ENCODE measurements at regions not wholly inside any gene's neighbourhood (a gene's known extent, or its start where the extent isn't known, plus 50 kb on each side); places are given as distances from the start of the nearest gene placed in this dataset.

DNA sequence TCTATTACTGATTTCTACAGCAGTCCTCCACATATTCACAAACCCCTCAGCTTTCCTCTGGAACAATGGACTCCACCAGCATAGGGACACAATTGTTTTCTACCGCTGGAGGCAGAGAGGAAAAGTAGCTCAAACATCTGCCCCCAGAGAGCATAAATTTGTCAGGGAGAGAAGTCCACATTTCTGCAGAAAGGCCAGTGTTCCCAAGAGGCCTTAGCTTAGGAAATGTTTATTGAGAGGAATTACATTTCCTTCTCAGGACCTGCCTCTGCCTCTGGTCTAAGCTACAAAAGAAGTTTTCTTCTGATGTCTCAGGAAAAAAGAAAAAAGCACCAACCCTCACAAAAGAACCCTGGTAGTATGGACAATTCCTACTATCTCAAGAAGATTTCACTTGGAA lies 217.8 kb upstream of the BMP4 start:
- no peaks in the 10 kb centered on the region for H3K79me2 ChIP-seq
- H3K4me1 ChIP-seq (ENCODE audit: insufficient read depth), result peaks cover 29% of the 10 kb centered on the region
- no peak for TF ChIP-seq EZH2 (IDR thresholded peaks at IDR 0.05; ENCODE audit: borderline replicate concordance)
- no peak for TF ChIP-seq EZH2phosphoT487 (IDR thresholded peaks at IDR 0.05; ENCODE audit: low read depth, severe bottlenecking, unreplicated experiment)
- TF ChIP-seq, protein P1, sequence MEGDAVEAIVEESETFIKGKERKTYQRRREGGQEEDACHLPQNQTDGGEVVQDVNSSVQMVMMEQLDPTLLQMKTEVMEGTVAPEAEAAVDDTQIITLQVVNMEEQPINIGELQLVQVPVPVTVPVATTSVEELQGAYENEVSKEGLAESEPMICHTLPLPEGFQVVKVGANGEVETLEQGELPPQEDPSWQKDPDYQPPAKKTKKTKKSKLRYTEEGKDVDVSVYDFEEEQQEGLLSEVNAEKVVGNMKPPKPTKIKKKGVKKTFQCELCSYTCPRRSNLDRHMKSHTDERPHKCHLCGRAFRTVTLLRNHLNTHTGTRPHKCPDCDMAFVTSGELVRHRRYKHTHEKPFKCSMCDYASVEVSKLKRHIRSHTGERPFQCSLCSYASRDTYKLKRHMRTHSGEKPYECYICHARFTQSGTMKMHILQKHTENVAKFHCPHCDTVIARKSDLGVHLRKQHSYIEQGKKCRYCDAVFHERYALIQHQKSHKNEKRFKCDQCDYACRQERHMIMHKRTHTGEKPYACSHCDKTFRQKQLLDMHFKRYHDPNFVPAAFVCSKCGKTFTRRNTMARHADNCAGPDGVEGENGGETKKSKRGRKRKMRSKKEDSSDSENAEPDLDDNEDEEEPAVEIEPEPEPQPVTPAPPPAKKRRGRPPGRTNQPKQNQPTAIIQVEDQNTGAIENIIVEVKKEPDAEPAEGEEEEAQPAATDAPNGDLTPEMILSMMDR (IDR thresholded peaks at IDR 0.05; ENCODE audit: poor library complexity), result no peak
- DNase-seq (ENCODE audit: low spot score), result no peak
- no peak overlapping the region for H3K27ac ChIP-seq
- H3K9me2 ChIP-seq (replicated peaks; ENCODE audit: insufficient read depth), result no peaks in the 10 kb centered on the region
- no peaks in the 10 kb centered on the region for H4K20me1 ChIP-seq (ENCODE audit: insufficient read depth, poor library complexity, severe bottlenecking)
- no peaks in the 10 kb centered on the region for H3K9me3 ChIP-seq (ENCODE audit: low read depth)
- no peak overlapping the region for H3K4me3 ChIP-seq
- no peaks in the 10 kb centered on the region for H3K36me3 ChIP-seq (replicated peaks; ENCODE audit: insufficient read depth, low read depth)
- H3K4me2 ChIP-seq, result no peak overlapping the region
- no peak overlapping the region for H2AFZ ChIP-seq
- WGBS (ENCODE audit: low lambda C conversion rate, missing lambda C conversion rate), result 61% methylated on average over 1 of the region's 1 CpG
- no peaks in the 10 kb centered on the region for H3K27me3 ChIP-seq

DNA sequence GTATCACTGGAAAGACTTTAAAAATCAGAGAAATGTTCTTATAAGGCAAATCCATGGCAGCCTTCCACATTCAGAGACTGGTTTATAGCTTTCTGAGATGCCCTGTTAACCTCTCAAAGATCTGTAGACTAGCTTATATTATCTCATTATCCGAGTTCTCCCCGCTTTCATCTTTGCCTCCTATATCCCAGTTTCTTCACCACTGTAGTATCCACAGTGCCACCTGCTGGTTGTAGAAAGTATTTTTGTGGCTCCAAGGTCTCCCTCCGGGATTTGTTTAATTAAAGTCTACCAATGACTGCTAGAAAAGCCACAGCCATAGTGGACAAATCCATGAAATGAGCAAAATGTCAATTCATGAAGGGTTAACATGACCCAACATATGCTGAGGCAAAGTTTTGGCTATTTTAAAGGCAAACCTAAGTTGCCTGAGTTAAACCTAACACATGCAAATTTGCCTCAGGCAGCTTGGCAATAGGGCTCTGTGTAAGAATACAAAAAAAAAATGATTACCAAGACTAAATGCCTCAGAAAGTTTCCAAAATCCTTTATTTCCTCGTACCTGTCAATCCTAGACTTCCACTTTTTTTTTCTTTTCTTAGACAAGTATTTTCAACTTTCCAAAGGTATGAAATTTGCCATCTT lies 218.8 kb upstream of the BMP4 start:
- TF ChIP-seq, protein P1 (IDR thresholded peaks at IDR 0.05; ENCODE audit: poor library complexity), result peak; percentile 83
- TF ChIP-seq EZH2phosphoT487 (IDR thresholded peaks at IDR 0.05; ENCODE audit: low read depth, severe bottlenecking, unreplicated experiment), result no peak
- peaks cover 29% of the 10 kb centered on the region for H3K4me1 ChIP-seq (ENCODE audit: insufficient read depth)
- H3K9me2 ChIP-seq (replicated peaks; ENCODE audit: insufficient read depth), result no peaks in the 10 kb centered on the region
- no peaks in the 10 kb centered on the region for H3K36me3 ChIP-seq (replicated peaks; ENCODE audit: insufficient read depth, low read depth)
- 6% methylated on average over 4 of the region's 4 CpGs for WGBS (ENCODE audit: low lambda C conversion rate, missing lambda C conversion rate)
- H3K4me2 ChIP-seq, result no peak overlapping the region
- H3K4me3 ChIP-seq, result no peak overlapping the region
- H3K27ac ChIP-seq, result no peak overlapping the region
- H2AFZ ChIP-seq, result no peak overlapping the region
- no peaks in the 10 kb centered on the region for H3K9me3 ChIP-seq (ENCODE audit: low read depth)
- DNase-seq (ENCODE audit: low spot score), result peak; percentile 88
- no peaks in the 10 kb centered on the region for H3K79me2 ChIP-seq
- H3K27me3 ChIP-seq, result no peaks in the 10 kb centered on the region
- H4K20me1 ChIP-seq (ENCODE audit: insufficient read depth, poor library complexity, severe bottlenecking), result no peaks in the 10 kb centered on the region

DNA sequence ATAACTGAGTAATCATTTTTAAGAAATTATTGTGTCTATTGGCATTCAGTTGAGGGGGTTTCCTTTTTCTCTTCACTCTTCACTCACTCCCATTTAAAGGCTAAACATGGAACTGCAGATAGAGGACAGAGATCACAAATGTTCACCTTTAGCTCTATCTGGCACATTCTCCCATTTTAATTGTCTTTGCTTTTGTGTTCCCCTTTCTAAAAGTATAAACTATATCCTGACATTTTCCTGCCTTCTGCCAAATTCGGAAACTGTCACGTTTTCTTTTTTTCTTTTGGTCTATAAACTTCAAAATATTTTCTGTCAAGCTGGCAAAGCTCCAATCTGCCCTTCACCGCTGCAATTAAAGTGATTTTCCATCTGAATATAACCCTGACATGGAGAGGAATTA lies 219.8 kb upstream of the CDKN3 start:
- no peak overlapping the region for H3K4me3 ChIP-seq
- H3K27me3 ChIP-seq, result no peaks in the 10 kb centered on the region
- H2AFZ ChIP-seq, result no peak overlapping the region
- no peaks in the 10 kb centered on the region for H3K79me2 ChIP-seq
- WGBS (ENCODE audit: low lambda C conversion rate, missing lambda C conversion rate), result 71% methylated on average over 3 of the region's 3 CpGs
- no peaks in the 10 kb centered on the region for H3K36me3 ChIP-seq (replicated peaks; ENCODE audit: insufficient read depth, low read depth)
- TF ChIP-seq EZH2 (IDR thresholded peaks at IDR 0.05; ENCODE audit: borderline replicate concordance), result no peak
- TF ChIP-seq EZH2phosphoT487 (IDR thresholded peaks at IDR 0.05; ENCODE audit: low read depth, severe bottlenecking, unreplicated experiment), result no peak
- TF ChIP-seq, protein P1 (IDR thresholded peaks at IDR 0.05; ENCODE audit: poor library complexity), result no peak
- no peaks in the 10 kb centered on the region for H3K9me3 ChIP-seq (ENCODE audit: low read depth)
- peaks cover 29% of the 10 kb centered on the region for H3K4me1 ChIP-seq (ENCODE audit: insufficient read depth)
- H3K9me2 ChIP-seq (replicated peaks; ENCODE audit: insufficient read depth), result no peaks in the 10 kb centered on the region
- no peak overlapping the region for H3K4me2 ChIP-seq
- H4K20me1 ChIP-seq (ENCODE audit: insufficient read depth, poor library complexity, severe bottlenecking), result no peaks in the 10 kb centered on the region
- H3K27ac ChIP-seq, result no peak overlapping the region
- no peak for DNase-seq (ENCODE audit: low spot score)

Data from hepatocyte (in vitro differentiated cells).